ENCODE measurements at regions not wholly inside any gene's neighbourhood (a gene's known extent, or its start where the extent isn't known, plus 50 kb on each side); places are given as distances from the start of the nearest gene placed in this dataset.
"Not testable (repeated sequence)": the region's sequence is repeated elsewhere in the genome, so short reads cannot be mapped to it uniquely, and the experiment has no call there.

DNA sequence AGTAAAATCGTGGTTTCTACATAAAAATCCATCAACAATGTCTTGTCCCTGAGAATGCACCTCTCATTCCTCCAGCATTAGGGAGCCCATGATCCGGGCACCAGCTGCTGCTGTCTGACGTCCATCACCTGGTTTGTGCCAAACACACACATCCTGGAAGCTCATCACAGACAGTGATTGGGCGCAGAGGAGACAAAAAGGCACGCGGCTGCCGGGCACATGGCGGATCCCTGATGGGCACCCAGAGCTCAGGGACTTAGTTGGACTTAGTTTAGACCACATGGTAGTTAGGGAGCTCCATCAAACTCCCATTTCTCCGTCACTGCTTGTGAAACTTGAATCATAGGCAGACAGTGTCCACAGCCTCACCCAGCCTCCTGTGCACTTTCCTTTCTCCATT lies 1059.3 kb downstream of the TMEM121 start:
- no peak overlapping the region for H3K4me3 ChIP-seq
- no peak overlapping the region for H3K27ac ChIP-seq
- no peaks in the 10 kb centered on the region for H3K36me3 ChIP-seq
- 61% methylated on average over 7 of the region's 9 CpGs for WGBS
- H3K4me1 ChIP-seq = no peaks in the 10 kb centered on the region
- H3K9me3 ChIP-seq = no peaks in the 10 kb centered on the region
- DNase-seq (ENCODE audit: low spot score in 2 of 2) = no peak
- H3K27me3 ChIP-seq = peaks cover 5% of the 10 kb centered on the region
- TF ChIP-seq, protein P1, sequence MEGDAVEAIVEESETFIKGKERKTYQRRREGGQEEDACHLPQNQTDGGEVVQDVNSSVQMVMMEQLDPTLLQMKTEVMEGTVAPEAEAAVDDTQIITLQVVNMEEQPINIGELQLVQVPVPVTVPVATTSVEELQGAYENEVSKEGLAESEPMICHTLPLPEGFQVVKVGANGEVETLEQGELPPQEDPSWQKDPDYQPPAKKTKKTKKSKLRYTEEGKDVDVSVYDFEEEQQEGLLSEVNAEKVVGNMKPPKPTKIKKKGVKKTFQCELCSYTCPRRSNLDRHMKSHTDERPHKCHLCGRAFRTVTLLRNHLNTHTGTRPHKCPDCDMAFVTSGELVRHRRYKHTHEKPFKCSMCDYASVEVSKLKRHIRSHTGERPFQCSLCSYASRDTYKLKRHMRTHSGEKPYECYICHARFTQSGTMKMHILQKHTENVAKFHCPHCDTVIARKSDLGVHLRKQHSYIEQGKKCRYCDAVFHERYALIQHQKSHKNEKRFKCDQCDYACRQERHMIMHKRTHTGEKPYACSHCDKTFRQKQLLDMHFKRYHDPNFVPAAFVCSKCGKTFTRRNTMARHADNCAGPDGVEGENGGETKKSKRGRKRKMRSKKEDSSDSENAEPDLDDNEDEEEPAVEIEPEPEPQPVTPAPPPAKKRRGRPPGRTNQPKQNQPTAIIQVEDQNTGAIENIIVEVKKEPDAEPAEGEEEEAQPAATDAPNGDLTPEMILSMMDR (IDR thresholded peaks at IDR 0.05) = no peak
- TF ChIP-seq EP300 (IDR thresholded peaks at IDR 0.05) (no peak), POLR2AphosphoS5 (IDR thresholded peaks at IDR 0.05) (no peak), POLR2A (IDR thresholded peaks at IDR 0.05) (no peak)

DNA sequence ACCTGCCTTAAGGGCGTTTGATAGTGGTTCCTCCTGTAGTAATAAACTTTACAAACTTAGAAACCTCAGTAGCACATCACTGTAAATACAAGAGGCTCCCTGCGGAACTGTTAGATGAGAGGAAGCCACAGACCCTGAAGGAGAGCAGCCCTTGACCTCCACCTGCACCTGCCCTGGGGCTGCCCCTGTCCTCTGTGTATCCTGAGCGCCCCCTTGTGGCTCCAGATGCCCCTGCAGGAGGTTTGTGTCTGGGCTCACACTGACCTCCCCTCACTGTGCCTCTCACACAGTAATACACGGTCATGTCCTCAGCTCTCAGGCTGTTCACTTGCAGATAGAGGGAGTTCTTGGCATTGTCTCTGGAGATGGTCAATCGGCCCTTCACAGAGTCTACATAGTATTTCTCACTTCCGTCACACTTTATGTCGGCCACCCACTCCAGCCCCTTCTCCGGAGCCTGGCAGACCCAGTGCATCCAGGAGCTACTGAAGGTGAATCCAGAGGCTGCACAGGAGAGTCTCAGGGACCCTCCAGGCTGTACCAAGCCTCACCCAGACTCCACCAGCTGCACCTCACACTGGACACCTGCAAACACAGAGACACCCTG lies 1059.8 kb downstream of the TMEM121 start:
- Histone ChIP-seq H3K36me3 (no peaks in the 10 kb centered on the region), H3K4me3 (no peak overlapping the region), H3K27ac (no peak overlapping the region), H3K9me3 (no peaks in the 10 kb centered on the region), H3K4me1 (no peaks in the 10 kb centered on the region), H3K27me3 (peaks cover 5% of the 10 kb centered on the region)
- no peak for DNase-seq (ENCODE audit: low spot score in 2 of 2)
- no peak for TF ChIP-seq POLR2A (IDR thresholded peaks at IDR 0.05)
- TF ChIP-seq, protein P1 (IDR thresholded peaks at IDR 0.05) = no peak
- TF ChIP-seq POLR2AphosphoS5 (IDR thresholded peaks at IDR 0.05) = no peak
- no peak for TF ChIP-seq EP300 (IDR thresholded peaks at IDR 0.05)
- 58% methylated on average over 8 of the region's 8 CpGs for WGBS

DNA sequence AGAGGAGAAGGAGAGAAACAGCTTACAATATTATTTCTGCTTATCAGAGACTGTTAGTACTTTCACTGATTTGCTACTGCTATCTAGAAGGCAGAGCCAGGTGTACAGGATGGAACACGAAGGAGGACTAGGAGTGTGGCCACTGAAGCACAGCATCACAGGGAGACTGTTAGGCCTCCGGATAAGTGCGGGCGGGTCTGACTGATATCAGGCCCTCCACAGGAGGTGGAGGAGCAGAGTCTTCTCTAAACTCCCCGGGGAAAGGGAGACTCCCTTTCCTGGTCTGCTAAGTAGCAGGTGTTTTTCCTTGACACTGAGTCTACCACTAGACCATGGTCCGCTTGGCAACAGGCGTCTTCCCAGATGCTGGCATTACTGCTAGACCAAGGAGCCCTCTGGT lies 1065.2 kb downstream of the TMEM121 start:
- not testable (repeated sequence) for DNase-seq (ENCODE audit: low spot score in 2 of 2)

DNA sequence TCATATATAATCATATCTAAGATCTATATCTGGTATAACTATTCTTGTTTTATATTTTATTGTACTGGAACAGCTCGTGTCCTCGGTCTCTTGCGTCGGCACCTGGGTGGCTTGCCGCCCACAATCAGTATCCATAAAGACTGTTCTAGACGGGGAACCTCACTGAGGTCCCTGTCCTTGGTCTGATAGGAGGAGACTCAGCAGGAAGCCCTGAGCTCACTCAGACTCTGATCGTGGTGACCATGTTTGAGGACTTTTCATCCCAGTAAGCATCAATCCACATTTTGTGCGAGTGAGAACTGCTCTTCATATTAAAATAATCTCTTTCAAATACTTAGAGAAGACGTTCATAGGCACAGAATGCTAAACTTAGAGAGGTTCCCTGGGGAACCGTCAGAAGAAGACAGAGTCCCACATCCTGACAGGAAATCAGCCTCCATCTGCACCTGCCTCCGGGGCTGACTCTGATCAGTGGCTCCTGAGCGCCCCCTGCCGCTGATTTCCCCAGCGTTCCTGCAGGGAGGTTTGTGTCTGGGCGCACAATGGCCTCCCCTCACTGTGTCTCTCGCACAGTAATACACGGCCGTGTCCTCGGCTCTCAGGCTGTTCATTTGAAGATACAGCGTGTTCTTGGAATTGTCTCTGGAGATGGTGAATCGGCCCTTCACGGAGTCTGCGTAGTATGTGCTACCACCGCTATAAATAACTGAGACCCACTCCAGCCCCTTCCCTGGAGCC lies 1065.9 kb downstream of the TMEM121 start:
- 69% methylated on average over 19 of the region's 24 CpGs for WGBS
- H3K36me3 ChIP-seq; H3K9me3 ChIP-seq; H3K27ac ChIP-seq; DNase-seq (ENCODE audit: low spot score in 2 of 2); H3K27me3 ChIP-seq; H3K4me1 ChIP-seq; H3K4me3 ChIP-seq: not testable (repeated sequence)

More for the DNA sequence above, 1065.2 kb downstream of the TMEM121 start:
- H3K27ac ChIP-seq, H3K36me3 ChIP-seq, H3K9me3 ChIP-seq, H3K4me1 ChIP-seq, H3K4me3 ChIP-seq, H3K27me3 ChIP-seq: not testable (repeated sequence)
- WGBS = 92% methylated on average over 6 of the region's 7 CpGs

DNA sequence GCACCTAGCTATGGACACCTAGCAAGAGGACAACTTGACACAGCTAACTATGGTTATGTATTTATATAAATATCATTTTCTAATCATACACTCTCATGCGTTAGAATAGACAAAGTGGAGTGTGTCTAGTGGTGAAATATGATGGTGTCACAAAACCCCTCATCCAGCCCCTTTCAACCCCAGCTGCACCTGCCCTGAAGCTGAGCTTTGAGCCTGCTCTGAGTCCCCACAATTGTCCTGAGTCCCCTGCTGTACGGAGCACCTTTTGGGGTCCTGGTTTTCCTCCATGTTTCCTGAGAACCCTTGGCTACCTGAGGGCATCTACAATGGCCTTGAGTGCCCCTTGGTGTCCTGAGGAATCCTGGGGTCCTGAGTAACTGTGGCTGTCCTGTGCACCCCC lies 1072.8 kb downstream of the TMEM121 start:
- no peak for DNase-seq (ENCODE audit: low spot score in 2 of 2)
- H3K9me3 ChIP-seq = no peaks in the 10 kb centered on the region
- no peaks in the 10 kb centered on the region for H3K36me3 ChIP-seq
- no peak overlapping the region for H3K27ac ChIP-seq
- H3K27me3 ChIP-seq = peaks cover 3% of the 10 kb centered on the region
- no peak overlapping the region for H3K4me3 ChIP-seq
- H3K4me1 ChIP-seq = no peaks in the 10 kb centered on the region
- TF ChIP-seq POLR2AphosphoS5 (IDR thresholded peaks at IDR 0.05) (no peak), EP300 (IDR thresholded peaks at IDR 0.05) (no peak), POLR2A (IDR thresholded peaks at IDR 0.05) (no peak)
- TF ChIP-seq, protein P1 (IDR thresholded peaks at IDR 0.05) = no peak
- WGBS = 46% methylated on average over 2 of the region's 2 CpGs

DNA sequence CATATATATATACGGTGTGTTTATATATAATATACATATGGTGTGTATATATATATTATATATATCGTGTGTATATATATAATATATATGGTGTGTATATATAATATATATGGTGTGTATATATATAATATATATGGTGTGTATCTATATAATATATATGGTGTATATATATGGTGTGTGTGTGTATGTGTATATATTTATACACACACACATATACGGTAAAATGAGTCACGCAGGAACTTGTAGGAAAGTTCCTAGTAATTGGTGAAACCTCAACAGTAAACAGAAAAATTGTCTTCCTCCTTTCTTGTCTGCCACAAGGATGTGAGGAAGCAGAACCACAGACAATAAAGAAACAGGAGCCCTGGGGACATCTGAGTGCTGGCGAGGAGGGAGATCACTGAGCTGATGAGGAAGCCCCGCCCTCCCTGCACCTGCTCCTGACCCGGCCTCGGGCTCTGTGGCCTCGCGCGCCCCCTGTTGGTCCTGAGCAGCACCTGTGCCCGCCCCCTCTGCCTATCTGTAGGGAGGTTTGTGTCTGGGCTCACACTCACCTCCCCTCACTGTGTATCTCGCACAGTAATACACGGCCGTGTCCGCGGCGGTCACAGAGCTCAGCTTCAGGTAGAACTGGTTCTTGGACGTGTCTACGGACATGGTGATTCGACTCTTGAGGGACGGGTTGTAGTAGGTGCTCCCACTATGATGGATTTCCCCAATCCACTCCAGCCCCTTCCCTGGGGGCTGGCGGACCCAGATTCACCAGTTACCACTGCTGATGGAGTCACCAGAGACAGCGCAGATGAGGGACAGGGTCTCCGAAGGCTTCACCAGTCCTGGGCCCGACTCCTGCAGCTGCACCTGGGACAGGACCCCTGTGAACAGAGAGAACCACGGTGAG lies 1079.4 kb downstream of the TMEM121 start:
- Histone ChIP-seq H3K27ac (no peak overlapping the region), H3K36me3 (no peaks in the 10 kb centered on the region), H3K9me3 (no peaks in the 10 kb centered on the region), H3K27me3 (peaks cover 3% of the 10 kb centered on the region), H3K4me1 (no peaks in the 10 kb centered on the region), H3K4me3 (no peak overlapping the region)
- WGBS = 60% methylated on average over 19 of the region's 27 CpGs
- no peak for DNase-seq (ENCODE audit: low spot score in 2 of 2)
- TF ChIP-seq EP300 (IDR thresholded peaks at IDR 0.05) = no peak
- TF ChIP-seq, protein P1 (IDR thresholded peaks at IDR 0.05) = no peak
- no peak for TF ChIP-seq POLR2AphosphoS5 (IDR thresholded peaks at IDR 0.05)
- no peak for TF ChIP-seq POLR2A (IDR thresholded peaks at IDR 0.05)
